ENCODE measurements at regions not wholly inside any gene's neighbourhood (a gene's known extent, or its start where the extent isn't known, plus 50 kb on each side); places are given as distances from the start of the nearest gene placed in this dataset.
"Not testable (repeated sequence)": the region's sequence is repeated elsewhere in the genome, so short reads cannot be mapped to it uniquely, and the experiment has no call there.

DNA sequence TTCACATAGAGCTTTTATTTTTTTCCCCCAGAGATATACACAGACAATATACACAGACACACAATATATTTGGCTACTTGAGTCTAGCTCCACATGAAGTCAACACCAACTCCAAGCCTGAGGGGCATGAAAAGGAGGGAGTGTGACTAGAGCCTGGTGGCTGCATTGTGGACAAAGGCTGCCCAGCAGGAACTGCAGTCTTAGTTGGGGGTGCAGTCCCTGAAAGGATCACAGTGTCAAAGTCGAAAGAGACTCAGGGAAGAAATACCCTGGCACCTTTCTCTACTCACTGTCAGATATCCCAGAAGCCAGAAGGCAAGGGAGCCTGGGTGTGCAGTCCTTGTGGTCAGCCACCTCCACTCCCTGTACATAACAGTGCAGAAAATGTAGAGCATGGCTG is 231.6 kb upstream of the RPS23 start:
- Histone ChIP-seq H3K27ac (ENCODE audit: poor library complexity, severe bottlenecking) (no peak overlapping the region), H3K27me3 (ENCODE audit: insufficient read depth, poor library complexity, severe bottlenecking) (no peaks in the 10 kb centered on the region), H3K4me1 (ENCODE audit: insufficient read depth, poor library complexity, severe bottlenecking) (no peaks in the 10 kb centered on the region), H3K4me3 (ENCODE audit: severe bottlenecking) (no peak overlapping the region), H3K9me3 (ENCODE audit: severe bottlenecking) (no peaks in the 10 kb centered on the region), H3K36me3 (ENCODE audit: low read depth) (no peaks in the 10 kb centered on the region)
- ATAC-seq (ENCODE audit: low read depth) = no peak
- TF ChIP-seq, protein P1, sequence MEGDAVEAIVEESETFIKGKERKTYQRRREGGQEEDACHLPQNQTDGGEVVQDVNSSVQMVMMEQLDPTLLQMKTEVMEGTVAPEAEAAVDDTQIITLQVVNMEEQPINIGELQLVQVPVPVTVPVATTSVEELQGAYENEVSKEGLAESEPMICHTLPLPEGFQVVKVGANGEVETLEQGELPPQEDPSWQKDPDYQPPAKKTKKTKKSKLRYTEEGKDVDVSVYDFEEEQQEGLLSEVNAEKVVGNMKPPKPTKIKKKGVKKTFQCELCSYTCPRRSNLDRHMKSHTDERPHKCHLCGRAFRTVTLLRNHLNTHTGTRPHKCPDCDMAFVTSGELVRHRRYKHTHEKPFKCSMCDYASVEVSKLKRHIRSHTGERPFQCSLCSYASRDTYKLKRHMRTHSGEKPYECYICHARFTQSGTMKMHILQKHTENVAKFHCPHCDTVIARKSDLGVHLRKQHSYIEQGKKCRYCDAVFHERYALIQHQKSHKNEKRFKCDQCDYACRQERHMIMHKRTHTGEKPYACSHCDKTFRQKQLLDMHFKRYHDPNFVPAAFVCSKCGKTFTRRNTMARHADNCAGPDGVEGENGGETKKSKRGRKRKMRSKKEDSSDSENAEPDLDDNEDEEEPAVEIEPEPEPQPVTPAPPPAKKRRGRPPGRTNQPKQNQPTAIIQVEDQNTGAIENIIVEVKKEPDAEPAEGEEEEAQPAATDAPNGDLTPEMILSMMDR (IDR thresholded peaks at IDR 0.05; ENCODE audit: poor library complexity, severe bottlenecking) = no peak
- no peak for DNase-seq (ENCODE audit: low spot score)

DNA sequence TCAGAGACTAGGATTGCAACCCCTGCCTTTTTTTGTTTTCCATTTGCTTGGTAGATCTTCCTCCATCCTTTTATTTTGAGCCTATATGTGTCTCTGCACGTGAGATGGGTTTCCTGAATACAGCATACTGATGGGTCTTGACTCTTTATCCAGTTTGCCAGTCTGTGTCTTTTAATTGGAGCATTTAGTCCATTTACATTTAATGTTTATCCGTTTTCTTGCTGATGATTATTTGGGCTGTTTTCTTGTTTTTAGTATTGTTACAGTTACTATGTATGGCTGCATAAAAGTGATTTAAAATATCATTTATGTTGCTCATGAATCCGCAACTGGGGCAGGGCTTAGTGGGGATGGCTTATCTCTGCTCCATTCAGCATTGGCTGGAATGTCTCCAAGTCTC is 228.2 kb upstream of the RPS23 start:
- not testable (repeated sequence) for ATAC-seq (ENCODE audit: low read depth); H3K27me3 ChIP-seq (ENCODE audit: insufficient read depth, poor library complexity, severe bottlenecking); H3K27ac ChIP-seq (ENCODE audit: poor library complexity, severe bottlenecking); H3K4me1 ChIP-seq (ENCODE audit: insufficient read depth, poor library complexity, severe bottlenecking); DNase-seq (ENCODE audit: low spot score); H3K9me3 ChIP-seq (ENCODE audit: severe bottlenecking); H3K36me3 ChIP-seq (ENCODE audit: low read depth); H3K4me3 ChIP-seq (ENCODE audit: severe bottlenecking)

DNA sequence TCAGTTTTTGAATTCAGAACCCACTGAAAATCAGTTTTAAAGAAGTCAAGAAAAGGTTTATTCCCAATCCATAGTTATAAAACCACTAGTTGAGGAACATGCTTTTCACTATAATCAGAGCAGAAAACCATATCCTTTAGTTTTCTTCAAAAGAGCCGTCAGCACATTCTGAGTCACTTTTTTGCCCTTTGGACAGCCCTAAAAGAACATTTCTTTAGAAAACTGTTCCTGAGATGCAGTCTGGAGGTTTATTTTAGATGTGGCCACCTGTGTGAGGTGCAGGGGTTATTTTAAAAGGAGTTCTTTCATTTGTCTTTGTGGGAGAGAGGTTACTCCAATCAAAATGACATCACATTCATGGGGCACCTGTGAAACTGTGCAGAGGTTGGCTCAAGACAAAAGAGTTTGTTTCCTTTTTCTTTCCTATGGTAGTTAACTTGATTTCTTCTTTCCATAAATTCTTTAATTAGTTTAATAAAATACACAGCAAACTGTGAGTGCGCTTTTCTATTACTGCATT is 221.6 kb upstream of the RPS23 start:
- Histone ChIP-seq H3K36me3 (ENCODE audit: low read depth) (no peaks in the 10 kb centered on the region), H3K9me3 (ENCODE audit: severe bottlenecking) (peaks cover 4% of the 10 kb centered on the region), H3K4me3 (ENCODE audit: severe bottlenecking) (no peak overlapping the region), H3K4me1 (ENCODE audit: insufficient read depth, poor library complexity, severe bottlenecking) (no peaks in the 10 kb centered on the region), H3K27ac (ENCODE audit: poor library complexity, severe bottlenecking) (no peak overlapping the region), H3K27me3 (ENCODE audit: insufficient read depth, poor library complexity, severe bottlenecking) (peaks cover 4% of the 10 kb centered on the region)
- DNase-seq (ENCODE audit: low spot score) (no peak), ATAC-seq (ENCODE audit: low read depth) (no peak)
- TF ChIP-seq, protein P1 (IDR thresholded peaks at IDR 0.05; ENCODE audit: poor library complexity, severe bottlenecking) = no peak

DNA sequence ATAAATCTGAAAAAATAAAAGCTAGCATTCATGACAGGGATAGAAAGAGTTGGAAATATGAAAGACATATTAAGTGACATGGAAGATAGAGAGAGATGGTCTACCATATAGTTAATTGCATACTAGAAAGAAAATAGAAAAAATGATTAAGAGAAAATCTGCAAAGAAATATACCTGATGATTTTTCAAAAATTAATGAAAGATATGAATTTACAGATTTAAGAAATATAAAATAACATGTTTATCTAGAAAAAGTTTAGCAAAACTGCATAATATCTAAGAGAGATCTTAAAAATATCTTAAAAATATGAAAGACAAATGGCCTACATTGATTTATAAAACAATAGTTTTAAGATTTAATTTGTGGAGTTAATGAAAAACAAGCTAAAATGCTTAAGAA is 219.1 kb upstream of the RPS23 start:
- DNase-seq (ENCODE audit: low spot score) (no peak), ATAC-seq (ENCODE audit: low read depth) (no peak)
- Histone ChIP-seq H3K9me3 (ENCODE audit: severe bottlenecking) (peaks cover 4% of the 10 kb centered on the region), H3K27me3 (ENCODE audit: insufficient read depth, poor library complexity, severe bottlenecking) (peaks cover 4% of the 10 kb centered on the region), H3K36me3 (ENCODE audit: low read depth) (no peaks in the 10 kb centered on the region), H3K27ac (ENCODE audit: poor library complexity, severe bottlenecking) (no peak overlapping the region), H3K4me3 (ENCODE audit: severe bottlenecking) (no peak overlapping the region), H3K4me1 (ENCODE audit: insufficient read depth, poor library complexity, severe bottlenecking) (no peaks in the 10 kb centered on the region)
- TF ChIP-seq, protein P1 (IDR thresholded peaks at IDR 0.05; ENCODE audit: poor library complexity, severe bottlenecking) = no peak

DNA sequence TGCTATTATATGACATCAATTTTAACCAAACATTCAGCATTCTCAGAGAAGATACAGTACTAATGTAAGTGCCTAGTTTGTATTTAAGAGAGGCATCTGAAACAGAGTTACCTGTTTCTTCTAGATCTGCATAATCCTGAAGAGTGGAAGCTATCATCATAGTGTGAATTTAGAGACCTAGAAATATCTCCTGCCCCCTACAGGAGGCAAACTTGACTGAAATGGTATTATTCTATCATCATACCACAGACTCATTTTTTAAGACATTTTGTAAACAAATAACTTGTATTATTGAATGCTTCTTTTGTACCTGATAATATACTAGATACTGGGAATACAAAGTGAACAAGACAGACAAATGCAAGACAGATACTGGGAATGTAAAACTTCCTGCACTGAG is 216.8 kb upstream of the RPS23 start:
- no peaks in the 10 kb centered on the region for H3K36me3 ChIP-seq (ENCODE audit: low read depth)
- H3K27ac ChIP-seq (ENCODE audit: poor library complexity, severe bottlenecking) = no peak overlapping the region
- no peaks in the 10 kb centered on the region for H3K27me3 ChIP-seq (ENCODE audit: insufficient read depth, poor library complexity, severe bottlenecking)
- no peaks in the 10 kb centered on the region for H3K4me1 ChIP-seq (ENCODE audit: insufficient read depth, poor library complexity, severe bottlenecking)
- no peak for DNase-seq (ENCODE audit: low spot score)
- H3K4me3 ChIP-seq (ENCODE audit: severe bottlenecking) = no peak overlapping the region
- TF ChIP-seq, protein P1 (IDR thresholded peaks at IDR 0.05; ENCODE audit: poor library complexity, severe bottlenecking) = peak; percentile 39
- peaks cover 4% of the 10 kb centered on the region for H3K9me3 ChIP-seq (ENCODE audit: severe bottlenecking)
- no peak for ATAC-seq (ENCODE audit: low read depth)

All from RWPE2 (cell line).